HL-60 (cell line): ENCODE measurements at regions not wholly inside any gene's neighbourhood (a gene's known extent, or its start where the extent isn't known, plus 50 kb on each side); places are given as distances from the start of the nearest gene placed in this dataset.

Source experiments
- CTCF ChIP-seq: IDR thresholded peaks from one replicate; pipeline ENCODE4 v1.5.1; 2011; ENCODE audit warnings: low read length, control low read depth, inconsistent platforms; ENCODE audit not compliant: insufficient read depth
- POLR2AphosphoS5 ChIP-seq: IDR thresholded peaks from 2 replicates; pipeline ENCODE4 v1.6.1; 2012; ENCODE audit warnings: low read depth
- REST ChIP-seq: IDR thresholded peaks from 2 replicates; pipeline ENCODE4 v1.6.1; 2012; ENCODE audit warnings: low read depth; ENCODE audit not compliant: insufficient replicate concordance
- SPI1 ChIP-seq: IDR thresholded peaks from 2 replicates; pipeline ENCODE4 v1.6.1; 2012; ENCODE audit warnings: low read depth, mild to moderate bottlenecking, borderline replicate concordance

GRCh38 chr3:166526881-166527280 lies 689.7 kb upstream of the BCHE start:
- no peak for TF ChIP-seq CTCF
- TF ChIP-seq POLR2AphosphoS5 = no peak
- no peak for TF ChIP-seq REST
- TF ChIP-seq SPI1 = no peak
